ENCODE measurements at regions not wholly inside any gene's neighbourhood (a gene's known extent, or its start where the extent isn't known, plus 50 kb on each side); places are given as distances from the start of the nearest gene placed in this dataset.

DNA sequence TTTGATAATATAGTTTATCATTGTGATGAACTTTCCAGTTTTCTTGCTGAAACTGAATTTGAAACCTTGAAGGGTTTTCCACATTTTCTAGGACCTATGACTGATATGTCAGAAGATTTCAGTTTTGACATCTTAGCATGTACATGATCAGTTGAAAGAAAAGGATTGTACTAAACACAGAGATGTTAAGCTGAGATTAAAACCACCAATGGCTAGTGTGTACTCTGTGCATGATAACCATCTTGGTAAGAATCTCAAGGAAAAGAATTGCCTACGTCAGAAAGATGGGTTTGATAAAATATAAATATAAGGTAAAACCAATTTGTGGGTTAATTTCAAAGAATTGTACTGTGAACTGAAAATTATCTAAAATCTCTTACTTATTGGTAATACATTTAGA is 776.4 kb downstream of the GATA3 start:
- H3K4me1 ChIP-seq = no peaks in the 10 kb centered on the region
- no peak overlapping the region for H3K4me3 ChIP-seq
- FAIRE-seq (no peak), ATAC-seq (no peak), DNase-seq (ENCODE audit: low read depth in 1 of 2, low spot score in 1 of 2) (no peak)
- H3K27ac ChIP-seq = no peak overlapping the region
- ChIA-PET CTCF (no interaction called here), POLR2A (no interaction called here)
- TF ChIP-seq, protein P1, sequence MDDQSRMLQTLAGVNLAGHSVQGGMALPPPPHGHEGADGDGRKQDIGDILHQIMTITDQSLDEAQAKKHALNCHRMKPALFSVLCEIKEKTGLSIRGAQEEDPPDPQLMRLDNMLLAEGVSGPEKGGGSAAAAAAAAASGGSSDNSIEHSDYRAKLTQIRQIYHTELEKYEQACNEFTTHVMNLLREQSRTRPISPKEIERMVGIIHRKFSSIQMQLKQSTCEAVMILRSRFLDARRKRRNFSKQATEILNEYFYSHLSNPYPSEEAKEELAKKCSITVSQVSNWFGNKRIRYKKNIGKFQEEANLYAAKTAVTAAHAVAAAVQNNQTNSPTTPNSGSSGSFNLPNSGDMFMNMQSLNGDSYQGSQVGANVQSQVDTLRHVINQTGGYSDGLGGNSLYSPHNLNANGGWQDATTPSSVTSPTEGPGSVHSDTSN (IDR thresholded peaks at IDR 0.05) = no peak
- TF ChIP-seq HEYL (CRISPR knock-in tag; IDR thresholded peaks at IDR 0.05) (no peak), EP300 (IDR thresholded peaks at IDR 0.05) (no peak), MAFK (IDR thresholded peaks at IDR 0.05; ENCODE audit: partially characterized antibody) (no peak), ZNF302 (CRISPR knock-in tag; IDR thresholded peaks at IDR 0.05) (no peak), RNF2 (IDR thresholded peaks at IDR 0.05; ENCODE audit: borderline replicate concordance, low read depth) (no peak), HOXA7 (CRISPR knock-in tag; IDR thresholded peaks at IDR 0.05) (no peak), RCOR1 (IDR thresholded peaks at IDR 0.05; ENCODE audit: low read depth, low read length) (no peak), ELK1 (IDR thresholded peaks at IDR 0.05; ENCODE audit: low read depth, low read length) (no peak), PHF8 (IDR thresholded peaks at IDR 0.05; ENCODE audit: borderline replicate concordance, low read depth) (no peak), CEBPB (IDR thresholded peaks at IDR 0.05) (no peak), NFE2L2 (conservative IDR thresholded peaks at IDR 0.05; ENCODE audit: low read length) (no peak), MYC (IDR thresholded peaks at IDR 0.05; ENCODE audit: borderline replicate concordance, low read length) (no peak)
- no peak overlapping the region for H3K4me2 ChIP-seq
- H3K9me3 ChIP-seq = no peaks in the 10 kb centered on the region
- 71% methylated on average over 1 of the region's 1 CpG for WGBS (ENCODE audit: missing lambda C conversion rate)

DNA sequence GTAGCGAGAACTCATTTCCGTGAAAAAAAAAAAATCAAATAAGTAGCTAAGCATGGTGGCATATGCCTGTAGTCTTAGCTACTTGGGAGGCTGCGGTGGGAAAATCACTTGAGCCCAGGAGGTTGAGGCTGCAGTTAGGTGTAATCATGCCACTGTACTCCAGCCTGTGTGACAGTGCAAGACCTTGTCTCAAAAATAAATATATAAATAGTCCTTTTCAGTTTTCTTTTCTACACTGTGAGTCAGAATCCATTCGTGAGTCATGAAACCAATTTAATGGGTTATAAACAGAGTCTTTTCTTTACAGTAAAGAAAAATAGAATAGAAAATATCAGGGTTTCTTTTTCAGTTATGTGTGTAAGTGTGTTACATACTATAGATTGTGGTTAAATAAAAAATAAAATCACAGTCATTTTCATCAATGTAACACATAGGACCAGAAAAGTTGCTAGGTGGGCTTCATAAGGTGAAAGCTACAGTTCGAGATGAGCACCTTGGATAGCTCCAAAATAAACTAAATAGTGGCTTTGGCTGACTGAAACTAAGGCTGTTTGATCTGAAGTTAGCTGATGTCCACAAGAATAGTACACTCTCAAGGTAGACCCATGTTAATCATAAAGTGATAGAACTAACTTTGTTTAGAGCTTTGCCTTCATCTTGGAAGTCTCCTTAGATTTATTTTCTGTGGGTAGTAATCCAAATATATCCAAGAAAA is 781.1 kb downstream of the GATA3 start:
- DNase-seq (ENCODE audit: low read depth in 1 of 2, low spot score in 1 of 2) = no peak
- TF ChIP-seq REST (IDR thresholded peaks at IDR 0.05) (peak; percentile 76), HOXA7 (CRISPR knock-in tag; IDR thresholded peaks at IDR 0.05) (no peak)
- no peak overlapping the region for H3K4me3 ChIP-seq
- ChIA-PET CTCF (interaction anchor here (0.6 to 1.5 kb wide), 2 partner anchors 13 to 68 kb away, joined by 3 to 4 read pairs; no protein-coding TSS in a partner anchor), POLR2A (no interaction called here)
- no peak overlapping the region for H3K27ac ChIP-seq
- no peak for ATAC-seq
- H3K9me3 ChIP-seq = no peaks in the 10 kb centered on the region
- no peak overlapping the region for H3K4me2 ChIP-seq
- no peaks in the 10 kb centered on the region for H3K4me1 ChIP-seq
- WGBS (ENCODE audit: missing lambda C conversion rate) = 29% methylated on average over 5 of the region's 5 CpGs
- FAIRE-seq = no peak

GRCh38 chr10:8840356-8840755 is 785.9 kb downstream of the GATA3 start:
- Histone ChIP-seq H3K27ac (no peak overlapping the region), H3K4me1 (no peaks in the 10 kb centered on the region), H3K9me3 (peaks cover 12% of the 10 kb centered on the region; the same call in 2 of the 3 replicates), H3K4me2 (no peak overlapping the region), H3K4me3 (no peak overlapping the region)
- CTCF ChIA-PET = no interaction called here
- no peak for TF ChIP-seq ZNF302 (CRISPR knock-in tag; IDR thresholded peaks at IDR 0.05)
- TF ChIP-seq KDM1A (IDR thresholded peaks at IDR 0.05; ENCODE audit: low read depth) = no peak
- TF ChIP-seq, protein P2, sequence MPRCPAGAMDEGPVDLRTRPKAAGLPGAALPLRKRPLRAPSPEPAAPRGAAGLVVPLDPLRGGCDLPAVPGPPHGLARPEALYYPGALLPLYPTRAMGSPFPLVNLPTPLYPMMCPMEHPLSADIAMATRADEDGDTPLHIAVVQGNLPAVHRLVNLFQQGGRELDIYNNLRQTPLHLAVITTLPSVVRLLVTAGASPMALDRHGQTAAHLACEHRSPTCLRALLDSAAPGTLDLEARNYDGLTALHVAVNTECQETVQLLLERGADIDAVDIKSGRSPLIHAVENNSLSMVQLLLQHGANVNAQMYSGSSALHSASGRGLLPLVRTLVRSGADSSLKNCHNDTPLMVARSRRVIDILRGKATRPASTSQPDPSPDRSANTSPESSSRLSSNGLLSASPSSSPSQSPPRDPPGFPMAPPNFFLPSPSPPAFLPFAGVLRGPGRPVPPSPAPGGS (IDR thresholded peaks at IDR 0.05) = no peak
- TF ChIP-seq POLR2A (IDR thresholded peaks at IDR 0.05; ENCODE audit: low read length) = no peak
- TF ChIP-seq MYC (IDR thresholded peaks at IDR 0.05; ENCODE audit: borderline replicate concordance, low read length) = no peak
- no peak for TF ChIP-seq EP300 (IDR thresholded peaks at IDR 0.05)
- no peak for TF ChIP-seq HOXB5 (CRISPR knock-in tag; IDR thresholded peaks at IDR 0.05)
- no peak for TF ChIP-seq JUNB (IDR thresholded peaks at IDR 0.05)
- TF ChIP-seq ELK1 (IDR thresholded peaks at IDR 0.05; ENCODE audit: low read depth, low read length) = no peak
- POLR2A ChIA-PET = no interaction called here
- FAIRE-seq (no peak), DNase-seq (ENCODE audit: low read depth in 1 of 2, low spot score in 1 of 2) (no peak), ATAC-seq (no peak)
- 67% methylated on average over 5 of the region's 5 CpGs for WGBS (ENCODE audit: missing lambda C conversion rate)
